NT2/D1 (cell line): ENCODE measurements at regions not wholly inside any gene's neighbourhood (a gene's known extent, or its start where the extent isn't known, plus 50 kb on each side); places are given as distances from the start of the nearest gene placed in this dataset.

ENCODE experiments used
- DNase-seq: peaks from one replicate; pipeline ENCODE4 v3.0.0-alpha.2; 2011; ENCODE audit warnings: low read depth, low spot score
- H3K27me3 ChIP-seq: 2 replicates; pipeline ENCODE4 v1.6.0; 2011; ENCODE audit warnings: mild to moderate bottlenecking; ENCODE audit not compliant: insufficient read length, insufficient read depth
- H3K36me3 ChIP-seq: 2 replicates; pipeline ENCODE4 v1.6.1; 2011; ENCODE audit warnings: mild to moderate bottlenecking, low read length, mixed read lengths; ENCODE audit not compliant: insufficient read depth, insufficient read length
- H3K4me1 ChIP-seq: 2 replicates; pipeline ENCODE4 v1.5.1; 2011; ENCODE audit not compliant: insufficient read depth, insufficient read length
- H3K4me3 ChIP-seq: 2 replicates; pipeline ENCODE4 v1.5.1; 2011; ENCODE audit warnings: low read depth; ENCODE audit not compliant: insufficient read length
- H3K9ac ChIP-seq: 2 replicates; pipeline ENCODE4 v1.6.0; 2011; ENCODE audit warnings: low read depth; ENCODE audit not compliant: insufficient read length
- H3K9me3 ChIP-seq: 2 replicates; pipeline ENCODE4 v1.5.1; 2011; ENCODE audit warnings: mild to moderate bottlenecking, low read length; ENCODE audit not compliant: insufficient read depth
- SUZ12 ChIP-seq: IDR thresholded peaks from 2 replicates; pipeline ENCODE4 v1.6.1; 2011; ENCODE audit not compliant: insufficient read length, insufficient read depth; ENCODE audit errors: extremely low read depth
- YY1 ChIP-seq: IDR thresholded peaks from 2 replicates; pipeline ENCODE4 v1.6.1; 2011; ENCODE audit not compliant: insufficient read length, insufficient read depth
- ZNF274 ChIP-seq: IDR thresholded peaks from 2 replicates; pipeline ENCODE4 v1.6.1; 2011; ENCODE audit warnings: mild to moderate bottlenecking, low read depth, low read length

DNA sequence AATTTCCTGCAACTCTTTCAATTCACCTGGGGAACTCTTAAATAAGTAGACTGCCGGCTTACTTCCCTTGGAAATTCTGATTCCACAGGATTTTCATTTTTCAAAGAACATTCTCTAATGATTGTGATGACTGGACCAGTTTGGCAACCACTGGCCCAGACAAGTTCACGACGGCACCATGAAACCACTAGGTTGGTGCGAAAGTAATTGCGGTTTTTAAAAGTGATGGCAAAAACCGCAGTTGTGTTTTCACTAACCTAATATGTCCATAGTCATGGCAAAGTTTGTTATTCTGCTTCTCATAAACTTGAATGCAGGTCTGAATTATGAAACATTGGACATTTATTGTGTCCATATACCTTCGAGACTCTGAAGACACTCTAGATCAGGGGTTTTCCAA, 317.2 kb downstream of the IRX1 start:
- no peak overlapping the region for H3K4me3 ChIP-seq
- H3K27me3 ChIP-seq = no peaks in the 10 kb centered on the region
- H3K9me3 ChIP-seq = no peaks in the 10 kb centered on the region
- TF ChIP-seq SUZ12 (no peak), ZNF274 (no peak), YY1 (no peak)
- no peak overlapping the region for H3K9ac ChIP-seq
- no peaks in the 10 kb centered on the region for H3K4me1 ChIP-seq
- H3K36me3 ChIP-seq = no peaks in the 10 kb centered on the region
- no peak for DNase-seq

- no peak for TF ChIP-seq YY1
- no peak for TF ChIP-seq ZNF274
- Histone ChIP-seq H3K4me3 (no peak overlapping the region), H3K9ac (no peak overlapping the region), H3K36me3 (no peaks in the 10 kb centered on the region), H3K4me1 (no peaks in the 10 kb centered on the region), H3K9me3 (0 out of 2 replicates have a peak, but pooled peaks cover under 1% of the 10 kb centered on the region), H3K27me3 (no peaks in the 10 kb centered on the region)
- no peak for DNase-seq
These were observed 317.6 kb downstream of the IRX1 start for GRCh38 chr5:3913279-3913678.

DNA sequence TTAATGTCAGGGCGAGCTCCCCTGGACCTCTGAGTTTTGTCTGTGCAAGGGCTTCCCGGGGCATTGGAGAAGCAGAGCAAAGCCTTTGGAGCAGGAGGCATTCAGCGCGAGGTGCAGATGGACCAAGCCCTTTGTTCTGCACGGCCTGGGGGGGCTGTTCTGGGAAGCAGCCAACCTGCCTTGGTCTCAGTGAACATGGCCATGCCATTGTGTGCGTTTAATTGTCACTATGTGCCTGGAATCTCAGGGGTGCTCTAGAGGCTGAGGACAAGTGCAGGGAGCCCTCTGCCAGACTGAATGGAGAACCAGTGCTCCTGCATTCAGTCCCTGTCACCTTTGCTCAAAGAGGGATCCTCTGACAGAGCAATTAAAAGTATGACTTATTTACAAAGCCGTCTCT, 329.4 kb downstream of the IRX1 start:
- Histone ChIP-seq H3K4me3 (no peak overlapping the region), H3K9me3 (no peaks in the 10 kb centered on the region), H3K4me1 (peaks cover 3% of the 10 kb centered on the region), H3K36me3 (no peaks in the 10 kb centered on the region), H3K27me3 (no peaks in the 10 kb centered on the region), H3K9ac (no peak overlapping the region)
- no peak for TF ChIP-seq SUZ12
- no peak for TF ChIP-seq ZNF274
- TF ChIP-seq YY1 = no peak
- DNase-seq = no peak

DNA sequence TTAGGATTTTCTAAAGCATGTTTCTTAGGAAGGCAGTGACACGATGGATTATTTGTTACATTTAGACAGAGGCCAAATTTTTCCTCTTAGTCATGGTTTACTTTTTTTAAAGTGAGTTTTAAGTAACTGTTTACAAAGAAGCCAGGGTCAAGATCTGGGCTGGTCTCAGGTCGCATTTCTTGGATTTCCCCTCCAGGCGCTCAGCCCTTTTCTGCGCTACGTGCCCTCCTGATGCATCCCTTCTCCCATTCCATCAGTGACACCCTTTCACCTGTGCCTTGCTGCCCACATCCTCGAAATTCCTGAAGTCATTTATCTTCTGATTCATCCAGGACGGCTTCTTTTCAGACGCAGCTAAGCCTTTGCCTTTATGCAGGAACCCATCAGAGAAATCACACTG, 330.3 kb downstream of the IRX1 start:
- DNase-seq = no peak
- no peaks in the 10 kb centered on the region for H3K9me3 ChIP-seq

GRCh38 chr5:3929799-3930198, 334.2 kb downstream of the IRX1 start:
- no peak for TF ChIP-seq ZNF274
- TF ChIP-seq YY1 = no peak
- no peak for TF ChIP-seq SUZ12
- H3K4me3 ChIP-seq = no peak overlapping the region
- H3K36me3 ChIP-seq = no peaks in the 10 kb centered on the region
- DNase-seq = no peak
- H3K27me3 ChIP-seq = no peaks in the 10 kb centered on the region
- no peak overlapping the region for H3K9ac ChIP-seq
- H3K9me3 ChIP-seq = no peaks in the 10 kb centered on the region
- H3K4me1 ChIP-seq = peaks cover 3% of the 10 kb centered on the region

More for the DNA sequence above, 330.3 kb downstream of the IRX1 start:
- no peaks in the 10 kb centered on the region for H3K27me3 ChIP-seq
- H3K36me3 ChIP-seq = no peaks in the 10 kb centered on the region
- H3K4me3 ChIP-seq = no peak overlapping the region
- peaks cover 3% of the 10 kb centered on the region for H3K4me1 ChIP-seq
- TF ChIP-seq ZNF274 (no peak), SUZ12 (no peak), YY1 (no peak)
- no peak overlapping the region for H3K9ac ChIP-seq

DNA sequence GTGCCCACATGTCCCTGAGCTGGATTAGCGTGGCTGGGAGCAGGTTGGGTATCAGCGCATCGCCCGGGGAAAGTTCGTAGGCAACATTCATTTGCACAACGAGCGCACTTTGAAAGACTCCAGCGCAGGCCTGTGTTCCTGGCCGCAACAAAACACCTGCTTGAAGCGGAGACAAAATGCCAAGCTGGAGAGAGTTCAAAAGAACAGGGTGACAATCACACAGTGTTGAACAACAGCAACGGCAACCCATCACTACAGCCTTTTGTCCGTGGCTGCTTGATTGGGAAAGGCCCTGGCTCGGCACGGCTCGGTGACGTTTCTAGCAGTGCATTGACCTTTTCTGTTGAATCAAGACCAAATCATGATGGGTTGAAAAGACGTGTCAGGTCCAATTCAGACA, 336.3 kb downstream of the IRX1 start:
- Histone ChIP-seq H3K9ac (no peak overlapping the region), H3K36me3 (no peaks in the 10 kb centered on the region), H3K4me1 (no peaks in the 10 kb centered on the region), H3K27me3 (no peaks in the 10 kb centered on the region), H3K4me3 (no peak overlapping the region), H3K9me3 (no peaks in the 10 kb centered on the region)
- TF ChIP-seq SUZ12 (no peak), YY1 (no peak), ZNF274 (no peak)
- no peak for DNase-seq

GRCh38 chr5:3933536-3933935, 337.9 kb downstream of the IRX1 start:
- no peak overlapping the region for H3K9ac ChIP-seq
- H3K4me1 ChIP-seq = no peaks in the 10 kb centered on the region
- H3K36me3 ChIP-seq = no peaks in the 10 kb centered on the region
- TF ChIP-seq YY1 (no peak), SUZ12 (no peak), ZNF274 (no peak)
- no peaks in the 10 kb centered on the region for H3K9me3 ChIP-seq
- H3K4me3 ChIP-seq = no peak overlapping the region
- no peak for DNase-seq
- H3K27me3 ChIP-seq = no peaks in the 10 kb centered on the region

DNA sequence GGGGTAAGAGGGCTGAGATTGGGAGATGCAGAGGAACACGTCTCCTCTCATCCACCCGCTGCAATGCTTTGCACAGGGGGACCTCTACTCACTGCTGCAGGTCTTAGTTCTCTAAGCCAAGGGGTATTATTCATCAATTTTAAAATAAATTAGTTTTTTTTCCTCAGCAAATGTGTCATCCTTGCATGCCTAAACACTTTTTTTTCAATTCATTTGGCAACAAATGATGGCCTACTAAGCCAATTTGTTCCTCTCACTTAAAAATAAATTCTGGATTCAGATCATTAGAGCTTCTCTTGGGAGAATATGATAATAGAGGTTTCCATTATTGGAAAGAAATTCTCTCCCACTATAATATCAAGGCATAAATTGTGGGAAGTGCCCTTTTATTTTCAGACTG, 338.3 kb downstream of the IRX1 start:
- H3K9me3 ChIP-seq = no peaks in the 10 kb centered on the region
- H3K4me1 ChIP-seq = no peaks in the 10 kb centered on the region
- no peaks in the 10 kb centered on the region for H3K27me3 ChIP-seq
- TF ChIP-seq SUZ12 = no peak
- TF ChIP-seq ZNF274 = no peak
- TF ChIP-seq YY1 = no peak
- H3K4me3 ChIP-seq = no peak overlapping the region
- H3K36me3 ChIP-seq = no peaks in the 10 kb centered on the region
- H3K9ac ChIP-seq = no peak overlapping the region
- no peak for DNase-seq
